ENCODE measurements at regions not wholly inside any gene's neighbourhood (a gene's known extent, or its start where the extent isn't known, plus 50 kb on each side); places are given as distances from the start of the nearest gene placed in this dataset.

GRCh38 chr12:113580437-113580836, 108.8 kb upstream of the LHX5 start:
- Histone ChIP-seq H3K9me2 (replicated peaks; ENCODE audit: insufficient read depth, low read length) (no peaks in the 10 kb centered on the region), H3K36me3 (ENCODE audit: low read length) (no peaks in the 10 kb centered on the region), H2AFZ (ENCODE audit: low read depth, low read length, severe bottlenecking) (no peak overlapping the region), H3K4me2 (ENCODE audit: low read depth, low read length, poor library complexity, severe bottlenecking) (no peak overlapping the region), H3K27me3 (ENCODE audit: low read length) (no peaks in the 10 kb centered on the region), H3K9me3 (ENCODE audit: insufficient read depth, low read length) (no peaks in the 10 kb centered on the region), H3F3A (ENCODE audit: insufficient read depth) (no peaks in the 10 kb centered on the region), H3K9ac (ENCODE audit: low read length) (no peak overlapping the region), H3K4me3 (ENCODE audit: insufficient read depth, low read length, poor library complexity, severe bottlenecking) (no peak overlapping the region), H3K27ac (ENCODE audit: low read depth, low read length) (no peak overlapping the region), H3K79me2 (ENCODE audit: insufficient read depth, low read length) (no peaks in the 10 kb centered on the region), H4K20me1 (ENCODE audit: low read depth, low read length) (no peaks in the 10 kb centered on the region)
- TF ChIP-seq CTCF (IDR thresholded peaks at IDR 0.05; ENCODE audit: insufficient read depth, low read length, poor library complexity, severe bottlenecking): no peak

- Histone ChIP-seq H3F3A (ENCODE audit: insufficient read depth) (no peaks in the 10 kb centered on the region), H3K4me3 (ENCODE audit: insufficient read depth, low read length, poor library complexity, severe bottlenecking) (no peak overlapping the region), H3K36me3 (ENCODE audit: low read length) (no peaks in the 10 kb centered on the region), H3K9ac (ENCODE audit: low read length) (no peak overlapping the region), H3K27ac (ENCODE audit: low read depth, low read length) (no peak overlapping the region), H3K27me3 (ENCODE audit: low read length) (no peaks in the 10 kb centered on the region), H4K20me1 (ENCODE audit: low read depth, low read length) (no peaks in the 10 kb centered on the region), H3K79me2 (ENCODE audit: insufficient read depth, low read length) (no peaks in the 10 kb centered on the region), H3K9me2 (replicated peaks; ENCODE audit: insufficient read depth, low read length) (no peaks in the 10 kb centered on the region), H3K9me3 (ENCODE audit: insufficient read depth, low read length) (no peaks in the 10 kb centered on the region), H3K4me2 (ENCODE audit: low read depth, low read length, poor library complexity, severe bottlenecking) (no peak overlapping the region), H2AFZ (ENCODE audit: low read depth, low read length, severe bottlenecking) (no peak overlapping the region)
- no peak for TF ChIP-seq EZH2phosphoT487 (conservative IDR thresholded peaks at IDR 0.05; ENCODE audit: low read length)
- TF ChIP-seq CTCF (IDR thresholded peaks at IDR 0.05; ENCODE audit: insufficient read depth, low read length, poor library complexity, severe bottlenecking): no peak
Observed at GRCh38 chr12:113577464-113578129, 105.9 kb upstream of the LHX5 start.

GRCh38 chr12:113575386-113575785, 103.7 kb upstream of the LHX5 start:
- Histone ChIP-seq H2AFZ (ENCODE audit: low read depth, low read length, severe bottlenecking) (no peak overlapping the region), H3K27me3 (ENCODE audit: low read length) (no peaks in the 10 kb centered on the region)

More at GRCh38 chr12:113575386-113575785, 103.7 kb upstream of the LHX5 start:
- H4K20me1 ChIP-seq (ENCODE audit: low read depth, low read length): no peaks in the 10 kb centered on the region
- no peaks in the 10 kb centered on the region for H3K9me2 ChIP-seq (replicated peaks; ENCODE audit: insufficient read depth, low read length)
- H3K4me3 ChIP-seq (ENCODE audit: insufficient read depth, low read length, poor library complexity, severe bottlenecking): no peak overlapping the region
- no peaks in the 10 kb centered on the region for H3K36me3 ChIP-seq (ENCODE audit: low read length)
- H3K27ac ChIP-seq (ENCODE audit: low read depth, low read length): no peak overlapping the region
- no peak overlapping the region for H3K4me2 ChIP-seq (ENCODE audit: low read depth, low read length, poor library complexity, severe bottlenecking)
- no peak overlapping the region for H3K9ac ChIP-seq (ENCODE audit: low read length)
- TF ChIP-seq CTCF (IDR thresholded peaks at IDR 0.05; ENCODE audit: insufficient read depth, low read length, poor library complexity, severe bottlenecking) (no peak), EZH2phosphoT487 (conservative IDR thresholded peaks at IDR 0.05; ENCODE audit: low read length) (no peak)
- no peaks in the 10 kb centered on the region for H3K79me2 ChIP-seq (ENCODE audit: insufficient read depth, low read length)
- no peaks in the 10 kb centered on the region for H3K9me3 ChIP-seq (ENCODE audit: insufficient read depth, low read length)
- no peaks in the 10 kb centered on the region for H3F3A ChIP-seq (ENCODE audit: insufficient read depth)

All from SU-DHL-6 (cell line).